GM23338 (cell line): ENCODE measurements at regions not wholly inside any gene's neighbourhood (a gene's known extent, or its start where the extent isn't known, plus 50 kb on each side); places are given as distances from the start of the nearest gene placed in this dataset.

ENCODE experiments used
- ATAC-seq: fragments of 200-7000 bp; cut with Tn5 transposase; 3 replicates; pipeline ENCODE4 v1.9.1; 2020
- DNase-seq: peaks from one replicate; pipeline ENCODE4 v3.0.0-alpha.2; 2015; ENCODE audit warnings: low spot score
- H2AFZ ChIP-seq: fragments of 200-600 bp; sonication (generic); 2 replicates; pipeline ENCODE4 v1.8.0; 2016; ENCODE audit warnings: antibody characterized with exemption, mild to moderate bottlenecking, moderate library complexity
- H3F3A ChIP-seq: fragments of 200-600 bp; sonication (generic); replicated peaks from 2 replicates; pipeline ENCODE4 v1.8.0; 2017; ENCODE audit warnings: antibody characterized with exemption, mixed run types, low read depth
- H3K27ac ChIP-seq: fragments of 200-600 bp; sonication (generic); 2 replicates; pipeline ENCODE4 v1.6.1; 2016; ENCODE audit warnings: low read depth
- H3K27me3 ChIP-seq: fragments of 200-600 bp; sonication (generic); 2 replicates; pipeline ENCODE4 v1.8.0; 2016; ENCODE audit warnings: mild to moderate bottlenecking, mixed run types, moderate library complexity; ENCODE audit not compliant: insufficient read depth
- H3K36me3 ChIP-seq: fragments of 200-600 bp; sonication (generic); 2 replicates; pipeline ENCODE4 v1.8.0; 2016; ENCODE audit warnings: mild to moderate bottlenecking; ENCODE audit not compliant: insufficient read depth
- H3K4me1 ChIP-seq: fragments of 200-600 bp; sonication (generic); 2 replicates; pipeline ENCODE4 v1.8.0; 2016; ENCODE audit warnings: mild to moderate bottlenecking, moderate library complexity; ENCODE audit not compliant: insufficient read depth
- H3K4me2 ChIP-seq: fragments of 200-600 bp; sonication (generic); 2 replicates; pipeline ENCODE4 v1.7.1; 2017; ENCODE audit warnings: mixed run types
- H3K4me3 ChIP-seq: fragments of 200-600 bp; sonication (generic); 2 replicates; pipeline ENCODE4 v1.6.1; 2016; ENCODE audit warnings: mixed run types
- H3K79me2 ChIP-seq: fragments of 200-600 bp; sonication (generic); replicated peaks from 2 replicates; pipeline ENCODE4 v1.8.0; 2017; ENCODE audit warnings: mild to moderate bottlenecking; ENCODE audit not compliant: insufficient read depth
- H3K9me2 ChIP-seq: fragments of 200-600 bp; sonication (generic); 2 replicates; pipeline ENCODE4 v1.8.0; 2017; ENCODE audit not compliant: insufficient read depth
- H4K20me1 ChIP-seq: fragments of 200-600 bp; sonication (generic); replicated peaks from 2 replicates; pipeline ENCODE4 v1.8.0; 2017; ENCODE audit warnings: mild to moderate bottlenecking; ENCODE audit not compliant: insufficient read depth
- H3K27ac Mint-ChIP-seq: 2 replicates; pipeline ENCODE4 v1.8.0; 2020; ENCODE audit warnings: inconsistent platforms, mild to moderate bottlenecking, moderate library complexity, mixed read lengths
- H3K27me3 Mint-ChIP-seq: 3 replicates; pipeline ENCODE4 v1.8.0; 2022; ENCODE audit warnings: low read depth, mild to moderate bottlenecking, moderate library complexity, mixed read lengths, inconsistent platforms; ENCODE audit not compliant: insufficient read depth, poor library complexity
- H3K36me3 Mint-ChIP-seq: 3 replicates; pipeline ENCODE4 v1.8.0; 2021; ENCODE audit warnings: low read depth, mild to moderate bottlenecking, inconsistent platforms, moderate library complexity, mixed read lengths
- H3K4me1 Mint-ChIP-seq: 3 replicates; pipeline ENCODE4 v1.8.0; 2020; ENCODE audit warnings: mild to moderate bottlenecking, inconsistent platforms, mixed read lengths
- H3K4me3 Mint-ChIP-seq: 3 replicates; pipeline ENCODE4 v1.8.0; 2021; ENCODE audit warnings: moderate library complexity, mild to moderate bottlenecking, inconsistent platforms, mixed read lengths
- H3K9me3 Mint-ChIP-seq: 3 replicates; pipeline ENCODE4 v1.8.0; 2020; ENCODE audit warnings: moderate library complexity, mild to moderate bottlenecking, inconsistent platforms, mixed read lengths
- EZH2 ChIP-seq: fragments of 200-600 bp; sonication (generic); IDR thresholded peaks from one replicate; pipeline ENCODE4 v1.8.0; 2017; ENCODE audit warnings: antibody characterized with exemption, mild to moderate bottlenecking, low read depth; ENCODE audit not compliant: unreplicated experiment
- EZH2phosphoT487 ChIP-seq: fragments of 200-600 bp; sonication (generic); IDR thresholded peaks from one replicate; pipeline ENCODE4 v1.8.1; 2018; ENCODE audit warnings: antibody characterized with exemption; ENCODE audit not compliant: unreplicated experiment
- JUNB ChIP-seq: IDR thresholded peaks from one replicate; pipeline ENCODE4 v1.6.1; 2016; ENCODE audit warnings: antibody characterized with exemption; ENCODE audit not compliant: unreplicated experiment
- NANOG ChIP-seq: IDR thresholded peaks from 2 replicates; pipeline ENCODE4 v1.6.1; 2016; ENCODE audit warnings: antibody characterized with exemption, borderline replicate concordance
- POLR2AphosphoS5 ChIP-seq: IDR thresholded peaks from 2 replicates; pipeline ENCODE4 v1.6.1; 2016; ENCODE audit warnings: antibody characterized with exemption, low read depth
- REST ChIP-seq: IDR thresholded peaks from one replicate; pipeline ENCODE4 v1.6.1; 2018; ENCODE audit warnings: antibody characterized with exemption; ENCODE audit not compliant: unreplicated experiment
- STAT1 ChIP-seq: IDR thresholded peaks from one replicate; pipeline ENCODE4 v1.6.1; 2016; ENCODE audit warnings: antibody characterized with exemption; ENCODE audit not compliant: unreplicated experiment
- ZNF114 ChIP-seq: fragments of 250-450 bp; sonication (Bioruptor Pico); IDR thresholded peaks from 2 replicates; pipeline ENCODE4 v1.5.0; 2020; ENCODE audit warnings: mild to moderate bottlenecking, moderate library complexity
- ZNF331 ChIP-seq: fragments of 250-450 bp; sonication (Bioruptor Pico); IDR thresholded peaks from 2 replicates; pipeline ENCODE4 v1.5.0; 2020; ENCODE audit warnings: low read depth, mild to moderate bottlenecking, moderate library complexity
- TF ChIP-seq, protein P1 (sequence below), 2 experiments: fragments of 200-600 bp in 1 of 2; sonication (generic) in 1 of 2; conservative IDR thresholded peaks; 2 replicates each; pipeline versions ENCODE4 v1.5.1 to v1.6.1; 2016 to 2017; ENCODE audit warnings: antibody characterized with exemption in 2 of 2, low read depth in 2 of 2, mild to moderate bottlenecking in 2 of 2, moderate library complexity in 1 of 2
- TF ChIP-seq, protein P2 (sequence below): IDR thresholded peaks from 2 replicates; pipeline ENCODE4 v1.6.1; 2016; ENCODE audit warnings: antibody characterized with exemption

- Histone ChIP-seq H3K9me2 (no peaks in the 10 kb centered on the region), H3K36me3 (no peaks in the 10 kb centered on the region), H3K27me3 (no peaks in the 10 kb centered on the region), H3K4me1 (no peaks in the 10 kb centered on the region), H3K4me2 (no peak overlapping the region), H3K27ac (no peak overlapping the region), H2AFZ (no peak overlapping the region), H3K4me3 (no peak overlapping the region), H3F3A (no peaks in the 10 kb centered on the region), H4K20me1 (no peaks in the 10 kb centered on the region), H3K79me2 (no peaks in the 10 kb centered on the region)
- DNase-seq: no peak
- no peaks in the 10 kb centered on the region for H3K27me3 Mint-ChIP-seq
- H3K27ac Mint-ChIP-seq: no peak overlapping the region; the same call in 1 of the 2 replicates
- ATAC-seq: no peak
- H3K4me1 Mint-ChIP-seq: no peaks in the 10 kb centered on the region
- no peaks in the 10 kb centered on the region for H3K9me3 Mint-ChIP-seq
- no peak overlapping the region for H3K4me3 Mint-ChIP-seq
- no peaks in the 10 kb centered on the region for H3K36me3 Mint-ChIP-seq
- TF ChIP-seq ZNF114 (CRISPR knock-in tag): no peak
- no peak for TF ChIP-seq REST
- no peak for TF ChIP-seq POLR2AphosphoS5
- TF ChIP-seq, protein P1, sequence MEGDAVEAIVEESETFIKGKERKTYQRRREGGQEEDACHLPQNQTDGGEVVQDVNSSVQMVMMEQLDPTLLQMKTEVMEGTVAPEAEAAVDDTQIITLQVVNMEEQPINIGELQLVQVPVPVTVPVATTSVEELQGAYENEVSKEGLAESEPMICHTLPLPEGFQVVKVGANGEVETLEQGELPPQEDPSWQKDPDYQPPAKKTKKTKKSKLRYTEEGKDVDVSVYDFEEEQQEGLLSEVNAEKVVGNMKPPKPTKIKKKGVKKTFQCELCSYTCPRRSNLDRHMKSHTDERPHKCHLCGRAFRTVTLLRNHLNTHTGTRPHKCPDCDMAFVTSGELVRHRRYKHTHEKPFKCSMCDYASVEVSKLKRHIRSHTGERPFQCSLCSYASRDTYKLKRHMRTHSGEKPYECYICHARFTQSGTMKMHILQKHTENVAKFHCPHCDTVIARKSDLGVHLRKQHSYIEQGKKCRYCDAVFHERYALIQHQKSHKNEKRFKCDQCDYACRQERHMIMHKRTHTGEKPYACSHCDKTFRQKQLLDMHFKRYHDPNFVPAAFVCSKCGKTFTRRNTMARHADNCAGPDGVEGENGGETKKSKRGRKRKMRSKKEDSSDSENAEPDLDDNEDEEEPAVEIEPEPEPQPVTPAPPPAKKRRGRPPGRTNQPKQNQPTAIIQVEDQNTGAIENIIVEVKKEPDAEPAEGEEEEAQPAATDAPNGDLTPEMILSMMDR (conservative IDR thresholded peaks at IDR 0.05; ENCODE audit: low read depth in 2 of 2): no peak
- no peak for TF ChIP-seq ZNF331
- TF ChIP-seq, protein P2, sequence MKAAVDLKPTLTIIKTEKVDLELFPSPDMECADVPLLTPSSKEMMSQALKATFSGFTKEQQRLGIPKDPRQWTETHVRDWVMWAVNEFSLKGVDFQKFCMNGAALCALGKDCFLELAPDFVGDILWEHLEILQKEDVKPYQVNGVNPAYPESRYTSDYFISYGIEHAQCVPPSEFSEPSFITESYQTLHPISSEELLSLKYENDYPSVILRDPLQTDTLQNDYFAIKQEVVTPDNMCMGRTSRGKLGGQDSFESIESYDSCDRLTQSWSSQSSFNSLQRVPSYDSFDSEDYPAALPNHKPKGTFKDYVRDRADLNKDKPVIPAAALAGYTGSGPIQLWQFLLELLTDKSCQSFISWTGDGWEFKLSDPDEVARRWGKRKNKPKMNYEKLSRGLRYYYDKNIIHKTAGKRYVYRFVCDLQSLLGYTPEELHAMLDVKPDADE: no peak
- TF ChIP-seq EZH2phosphoT487: no peak
- no peak for TF ChIP-seq NANOG
- no peak for TF ChIP-seq STAT1
- no peak for TF ChIP-seq JUNB
- no peak for TF ChIP-seq EZH2
These were observed 154.7 kb upstream of the HCRTR2 start for GRCh38 chr6:55019591-55019990.
